ENCODE measurements at regions not wholly inside any gene's neighbourhood (a gene's known extent, or its start where the extent isn't known, plus 50 kb on each side); places are given as distances from the start of the nearest gene placed in this dataset.

DNA sequence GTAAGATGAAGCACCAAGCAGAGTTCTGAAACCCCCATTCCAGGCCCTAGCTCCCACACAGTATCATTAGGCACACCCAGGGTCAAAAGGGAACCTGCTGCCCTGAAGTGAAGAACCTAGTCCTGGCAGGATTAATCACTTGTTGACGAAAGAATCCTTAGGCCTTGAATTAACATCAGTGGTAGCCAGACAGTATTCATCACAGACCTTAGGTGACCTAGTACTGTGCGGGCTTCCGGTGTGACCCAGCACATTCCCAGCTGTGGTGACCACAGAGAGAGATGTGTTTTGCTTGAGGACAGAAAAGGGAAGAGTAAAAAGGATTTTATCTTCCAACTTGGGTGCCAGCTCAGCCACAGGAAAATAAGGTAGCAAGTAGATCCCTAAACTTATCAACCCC is 1071.4 kb upstream of the FAM98A start:
- Histone ChIP-seq H3K23ac (ENCODE audit: insufficient read length) (no peak overlapping the region), H3K4me2 (ENCODE audit: insufficient read depth in 1 of 2, low read depth in 2 of 2, low read length in 2 of 2) (no peak overlapping the region), H3K9me3 (ENCODE audit: insufficient read depth in 2 of 2, low read depth in 1 of 2, low read length in 1 of 2) (no peaks in the 10 kb centered on the region), H2AK5ac (ENCODE audit: low read depth, low read length) (no peak overlapping the region), H2BK120ac (replicated peaks; ENCODE audit: low read depth, low read length) (no peak overlapping the region), H3K79me2 (ENCODE audit: control insufficient read depth in 1 of 2, insufficient read depth in 2 of 2, low read length in 2 of 2) (no peaks in the 10 kb centered on the region), H3K4me1 (replicated peaks in 1 of 4; ENCODE audit: control insufficient read depth in 3 of 4, insufficient read depth in 4 of 4, low read length in 3 of 4) (no peaks in the 10 kb centered on the region), H3K14ac (ENCODE audit: insufficient read length) (no peak overlapping the region), H3K9ac (replicated peaks in 1 of 4; ENCODE audit: extremely low read depth in 1 of 4, low read depth in 3 of 4, low read length in 3 of 4) (no peak overlapping the region), H3K4ac (replicated peaks; ENCODE audit: insufficient read length, low read depth, low read length) (no peak overlapping the region), H2BK20ac (ENCODE audit: low read length) (no peak overlapping the region), H4K5ac (ENCODE audit: insufficient read length, low read depth, low read length) (no peak overlapping the region), H3K23me2 (ENCODE audit: low read depth, low read length) (no peaks in the 10 kb centered on the region), H2BK15ac (ENCODE audit: low read length) (no peak overlapping the region), H3K4me3 (ENCODE audit: extremely low read depth in 1 of 4, insufficient read depth in 2 of 4, low read depth in 3 of 4, low read length in 4 of 4) (no peak overlapping the region), H3K18ac (ENCODE audit: extremely low read depth, low read length) (no peak overlapping the region), H2AFZ (ENCODE audit: low read length) (0 out of 2 replicates have a peak overlapping the region, but pooled peaks have one; percentile 56), H4K20me1 (replicated peaks in 1 of 2; ENCODE audit: control insufficient read depth in 1 of 2, insufficient read depth in 2 of 2, low read length in 2 of 2) (no peaks in the 10 kb centered on the region), H3K36me3 (ENCODE audit: control insufficient read depth in 2 of 4, insufficient read depth in 4 of 4, low read length in 3 of 4) (no peaks in the 10 kb centered on the region), H3K27ac (ENCODE audit: low read depth, low read length) (no peak overlapping the region), H3K56ac (replicated peaks; ENCODE audit: insufficient read length, low read depth, low read length) (no peak overlapping the region), H3K79me1 (ENCODE audit: low read depth, low read length) (no peaks in the 10 kb centered on the region), H4K8ac (ENCODE audit: extremely low read depth, insufficient read depth, low read length) (no peak overlapping the region), H2BK5ac (ENCODE audit: low read depth, low read length) (no peak overlapping the region), H3K27me3 (replicated peaks in 1 of 4; ENCODE audit: control insufficient read depth in 3 of 4, extremely low read depth in 1 of 4, insufficient read depth in 3 of 4, low read length in 3 of 4) (no peaks in the 10 kb centered on the region), H2BK12ac (ENCODE audit: low read depth, low read length) (no peak overlapping the region), H4K91ac (replicated peaks; ENCODE audit: insufficient read length, low read length) (no peak overlapping the region)
- no peak for FAIRE-seq
- ChIA-PET POLR2A (ENCODE audit: partially characterized antibody) (no interaction called here), CTCF (ENCODE audit: partially characterized antibody) (no interaction called here)
- no peak for TF ChIP-seq SP2 (IDR thresholded peaks at IDR 0.05; ENCODE audit: low read length)
- TF ChIP-seq, protein P1, sequence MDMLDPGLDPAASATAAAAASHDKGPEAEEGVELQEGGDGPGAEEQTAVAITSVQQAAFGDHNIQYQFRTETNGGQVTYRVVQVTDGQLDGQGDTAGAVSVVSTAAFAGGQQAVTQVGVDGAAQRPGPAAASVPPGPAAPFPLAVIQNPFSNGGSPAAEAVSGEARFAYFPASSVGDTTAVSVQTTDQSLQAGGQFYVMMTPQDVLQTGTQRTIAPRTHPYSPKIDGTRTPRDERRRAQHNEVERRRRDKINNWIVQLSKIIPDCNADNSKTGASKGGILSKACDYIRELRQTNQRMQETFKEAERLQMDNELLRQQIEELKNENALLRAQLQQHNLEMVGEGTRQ (IDR thresholded peaks at IDR 0.05; ENCODE audit: low read length): no peak
- TF ChIP-seq TAF1 (IDR thresholded peaks at IDR 0.05; ENCODE audit: low read depth, low read length): no peak
- no peak for TF ChIP-seq RBBP5 (IDR thresholded peaks at IDR 0.05; ENCODE audit: borderline replicate concordance, low read depth, low read length)
- TF ChIP-seq MAFK (IDR thresholded peaks at IDR 0.05; ENCODE audit: low read depth, low read length): no peak
- no peak for TF ChIP-seq ASH2L (IDR thresholded peaks at IDR 0.05; ENCODE audit: low read length)
- TF ChIP-seq NRF1 (IDR thresholded peaks at IDR 0.05; ENCODE audit: low read depth, low read length): no peak
- TF ChIP-seq CEBPB (IDR thresholded peaks at IDR 0.05; ENCODE audit: low read depth, low read length): no peak
- DNase-seq (ENCODE audit: low read depth in 1 of 2, low spot score in 2 of 2): no peak
- 97% methylated on average over 3 of the region's 3 CpGs; no CpG with 5 or more reads in 1 of the 2 experiments for WGBS, 2 experiments (ENCODE audit: extremely low coverage in 1 of 2, insufficient coverage in 1 of 2, insufficient read length in 1 of 2, insufficient replicate concordance in 2 of 2, low coverage in 1 of 2, low lambda C conversion rate in 2 of 2, missing lambda C conversion rate in 1 of 2)

Measured in H1 (cell line).